Memory B cell (primary cell): ENCODE measurements at regions not wholly inside any gene's neighbourhood (a gene's known extent, or its start where the extent isn't known, plus 50 kb on each side); places are given as distances from the start of the nearest gene placed in this dataset.

Experiments
- ATAC-seq: fragments of 150-1000 bp; cut with Tn5 transposase; 2 replicates; pipeline ENCODE4 v1.10.0; 2021; ENCODE audit warnings: low read depth, mild to moderate bottlenecking, moderate library complexity
- DNase-seq, 2 donors: peaks; one replicate each; pipeline ENCODE4 v3.0.0; 2022; ENCODE audit warnings: low spot score in 2 of 2
- H3K27ac Mint-ChIP-seq: one replicate; pipeline ENCODE4 v1.8.0; 2022; ENCODE audit warnings: mild to moderate bottlenecking, moderate library complexity, mixed read lengths
- H3K27me3 Mint-ChIP-seq: one replicate; pipeline ENCODE4 v1.8.0; 2022; ENCODE audit warnings: mixed read lengths
- H3K36me3 Mint-ChIP-seq: one replicate; pipeline ENCODE4 v1.8.0; 2022; ENCODE audit warnings: mild to moderate bottlenecking, mixed read lengths
- H3K4me1 Mint-ChIP-seq: one replicate; pipeline ENCODE4 v1.8.0; 2022; ENCODE audit warnings: mixed read lengths
- H3K4me3 Mint-ChIP-seq: one replicate; pipeline ENCODE4 v1.8.0; 2022; ENCODE audit warnings: mild to moderate bottlenecking, moderate library complexity, mixed read lengths
- H3K9me3 Mint-ChIP-seq: one replicate; pipeline ENCODE4 v1.8.0; 2022; ENCODE audit warnings: mixed read lengths

DNA sequence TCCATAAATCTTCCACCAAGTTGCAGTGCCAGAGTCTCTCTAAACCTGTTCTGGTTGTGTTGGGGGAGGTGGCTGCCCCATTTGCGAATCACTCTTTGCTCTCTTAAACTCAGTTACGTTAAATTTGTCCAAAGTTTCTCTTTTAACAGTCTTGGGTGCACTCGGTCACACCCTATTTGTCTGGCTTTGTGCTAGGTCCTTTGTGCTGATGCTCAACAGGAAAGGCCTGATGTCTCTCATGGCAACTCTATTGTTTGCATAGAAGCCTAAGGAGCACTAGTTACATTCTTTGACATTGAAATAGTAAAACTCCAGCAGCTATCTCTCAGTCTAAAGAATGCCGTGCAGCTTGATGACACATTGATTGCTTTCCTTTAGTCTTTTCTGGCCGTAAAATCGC lies 105.1 kb downstream of the TRMT11 start:
- H3K4me1 Mint-ChIP-seq: peaks cover 3% of the 10 kb centered on the region
- ATAC-seq: no peak
- peaks cover under 1% of the 10 kb centered on the region for H3K9me3 Mint-ChIP-seq
- no peak overlapping the region for H3K4me3 Mint-ChIP-seq
- DNase-seq: no peak
- H3K36me3 Mint-ChIP-seq: peaks cover 3% of the 10 kb centered on the region
- H3K27ac Mint-ChIP-seq: no peak overlapping the region
- no peaks in the 10 kb centered on the region for H3K27me3 Mint-ChIP-seq

- DNase-seq (no peak), ATAC-seq (no peak)
- Mint-ChIP-seq H3K27me3 (no peaks in the 10 kb centered on the region), H3K4me3 (no peak overlapping the region), H3K27ac (no peak overlapping the region), H3K36me3 (peaks cover 3% of the 10 kb centered on the region), H3K4me1 (no peaks in the 10 kb centered on the region), H3K9me3 (no peaks in the 10 kb centered on the region)
These were observed 106.8 kb downstream of the TRMT11 start for GRCh38 chr6:126093108-126093507.

DNA sequence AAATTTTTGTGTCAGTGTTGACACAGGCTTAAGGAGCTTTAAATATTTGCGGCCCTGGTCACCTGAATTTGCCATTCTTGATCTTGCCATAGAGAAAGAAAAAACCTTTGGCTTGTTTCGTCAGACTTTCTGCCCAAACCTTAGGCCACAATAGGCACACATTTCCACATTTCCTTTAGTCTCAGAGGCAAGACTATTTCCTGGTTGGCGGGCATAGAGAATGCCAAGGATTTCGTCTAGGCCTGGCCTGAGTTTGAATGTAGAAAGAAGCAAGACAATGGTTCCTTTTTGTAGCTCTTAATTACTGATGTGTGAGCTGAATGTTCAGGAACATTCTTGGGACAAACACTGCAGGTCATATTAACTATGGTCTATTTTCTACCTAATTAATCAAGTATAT lies 108.1 kb downstream of the TRMT11 start:
- peaks cover 3% of the 10 kb centered on the region for H3K36me3 Mint-ChIP-seq
- H3K4me1 Mint-ChIP-seq: no peaks in the 10 kb centered on the region
- no peak for DNase-seq
- no peaks in the 10 kb centered on the region for H3K9me3 Mint-ChIP-seq
- H3K27ac Mint-ChIP-seq: no peak overlapping the region
- no peaks in the 10 kb centered on the region for H3K27me3 Mint-ChIP-seq
- H3K4me3 Mint-ChIP-seq: no peak overlapping the region
- ATAC-seq: no peak

- no peak overlapping the region for H3K4me3 Mint-ChIP-seq
- H3K4me1 Mint-ChIP-seq: no peaks in the 10 kb centered on the region
- ATAC-seq (no peak), DNase-seq (no peak)
- peaks cover 3% of the 10 kb centered on the region for H3K9me3 Mint-ChIP-seq
- peaks cover 10% of the 10 kb centered on the region for H3K36me3 Mint-ChIP-seq
- H3K27ac Mint-ChIP-seq: no peak overlapping the region
- no peaks in the 10 kb centered on the region for H3K27me3 Mint-ChIP-seq
These were observed 114.0 kb downstream of the TRMT11 start for GRCh38 chr6:126100386-126100785.

DNA sequence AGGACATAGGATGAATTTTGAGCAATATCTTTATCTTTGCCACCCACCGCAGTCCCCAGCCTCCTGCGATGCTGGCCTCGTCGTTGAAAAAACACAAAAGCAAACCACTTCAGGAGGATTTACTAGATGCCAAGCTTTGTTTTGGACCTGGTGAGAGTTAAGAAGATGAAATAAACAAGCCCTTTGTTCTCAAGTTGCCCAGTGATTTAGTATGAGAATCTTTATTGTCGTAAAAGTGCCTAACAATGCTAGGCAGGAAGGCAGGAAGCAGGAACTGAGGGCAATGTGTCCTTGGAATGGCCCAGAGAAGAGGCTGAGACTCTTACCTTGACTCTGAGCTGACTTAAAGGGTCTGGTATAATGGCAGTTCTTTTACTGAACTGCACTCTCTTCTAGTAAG lies 116.0 kb downstream of the TRMT11 start:
- Mint-ChIP-seq H3K4me3 (no peak overlapping the region), H3K36me3 (peaks cover 10% of the 10 kb centered on the region), H3K27me3 (no peaks in the 10 kb centered on the region), H3K4me1 (no peaks in the 10 kb centered on the region), H3K27ac (no peak overlapping the region), H3K9me3 (peaks cover 3% of the 10 kb centered on the region)
- DNase-seq (no peak), ATAC-seq (no peak)

GRCh38 chr6:126103993-126104392 lies 117.7 kb downstream of the TRMT11 start:
- no peak for DNase-seq
- no peak overlapping the region for H3K27ac Mint-ChIP-seq
- no peak overlapping the region for H3K4me3 Mint-ChIP-seq
- ATAC-seq: no peak
- no peaks in the 10 kb centered on the region for H3K4me1 Mint-ChIP-seq
- H3K27me3 Mint-ChIP-seq: no peaks in the 10 kb centered on the region
- H3K9me3 Mint-ChIP-seq: peaks cover 3% of the 10 kb centered on the region
- H3K36me3 Mint-ChIP-seq: peaks cover 10% of the 10 kb centered on the region

- DNase-seq (no peak), ATAC-seq (no peak)
- H3K4me3 Mint-ChIP-seq: no peak overlapping the region
- peaks cover 4% of the 10 kb centered on the region for H3K36me3 Mint-ChIP-seq
- peaks cover 3% of the 10 kb centered on the region for H3K9me3 Mint-ChIP-seq
- no peak overlapping the region for H3K27ac Mint-ChIP-seq
- no peaks in the 10 kb centered on the region for H3K27me3 Mint-ChIP-seq
- no peaks in the 10 kb centered on the region for H3K4me1 Mint-ChIP-seq
These were observed 121.3 kb downstream of the TRMT11 start for GRCh38 chr6:126107475-126108166.

DNA sequence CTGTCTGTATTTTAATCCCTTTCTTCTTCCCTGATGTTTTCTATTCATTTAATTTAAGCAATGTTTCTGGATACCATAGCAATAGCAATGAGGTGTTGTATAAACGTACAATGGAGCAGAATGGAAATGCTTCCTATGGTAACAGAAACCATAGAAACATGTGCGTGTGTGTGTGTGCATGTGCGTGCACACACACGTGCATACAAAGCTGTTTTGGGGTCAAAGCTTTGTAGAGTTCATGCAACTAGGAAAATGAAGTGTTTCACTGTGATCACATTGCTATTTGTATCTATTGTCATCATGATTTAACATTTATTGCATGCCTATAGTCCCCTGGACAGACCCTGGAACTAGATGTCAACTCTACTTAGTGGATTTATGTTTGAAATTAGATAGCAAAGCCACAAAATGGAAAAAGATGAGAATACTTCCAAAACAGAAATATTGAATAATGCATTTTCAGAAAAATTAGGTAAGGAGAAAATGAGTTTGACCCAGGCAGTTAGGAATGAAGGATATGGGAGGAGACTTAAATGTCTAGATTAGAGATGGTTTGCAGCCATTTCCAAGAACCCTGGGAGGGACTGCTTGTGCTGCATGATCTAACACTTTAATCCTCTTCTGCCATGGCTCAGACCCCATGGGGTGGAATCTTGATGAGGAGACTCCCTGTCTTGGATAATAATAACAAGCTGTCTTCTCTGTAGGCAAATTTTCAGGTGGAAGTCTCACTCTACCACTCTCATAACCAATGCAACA lies 124.4 kb downstream of the TRMT11 start:
- Mint-ChIP-seq H3K27ac (no peak overlapping the region), H3K9me3 (no peaks in the 10 kb centered on the region), H3K4me1 (no peaks in the 10 kb centered on the region), H3K4me3 (no peak overlapping the region), H3K27me3 (no peaks in the 10 kb centered on the region), H3K36me3 (no peaks in the 10 kb centered on the region)
- DNase-seq (no peak), ATAC-seq (no peak)

DNA sequence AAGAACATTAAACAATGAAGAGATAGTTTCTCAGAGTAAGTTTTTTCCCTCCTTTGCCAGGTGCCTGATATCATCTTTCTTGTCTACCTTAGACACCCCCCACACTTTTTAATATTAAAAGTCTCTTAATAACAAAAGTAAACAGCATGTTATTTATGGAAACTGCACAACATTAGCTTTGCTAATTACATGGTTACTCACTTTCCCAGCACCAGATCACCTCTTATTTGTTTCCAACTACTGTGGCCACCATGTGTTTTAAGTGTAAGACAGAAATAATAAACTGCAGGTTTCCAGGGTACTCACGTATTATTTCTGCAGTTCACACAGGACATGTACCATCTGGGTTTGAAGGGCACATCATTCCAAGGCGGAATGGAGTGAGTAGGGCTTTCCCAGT lies 125.0 kb downstream of the TRMT11 start:
- Mint-ChIP-seq H3K4me1 (no peaks in the 10 kb centered on the region), H3K4me3 (no peak overlapping the region), H3K27ac (no peak overlapping the region), H3K9me3 (no peaks in the 10 kb centered on the region), H3K36me3 (no peaks in the 10 kb centered on the region), H3K27me3 (no peaks in the 10 kb centered on the region)
- DNase-seq (no peak), ATAC-seq (no peak)

- ATAC-seq (no peak), DNase-seq (no peak)
- H3K36me3 Mint-ChIP-seq: no peaks in the 10 kb centered on the region
- H3K4me1 Mint-ChIP-seq: no peaks in the 10 kb centered on the region
- H3K9me3 Mint-ChIP-seq: no peaks in the 10 kb centered on the region
- no peak overlapping the region for H3K27ac Mint-ChIP-seq
- H3K27me3 Mint-ChIP-seq: no peaks in the 10 kb centered on the region
- H3K4me3 Mint-ChIP-seq: no peak overlapping the region
These were observed 125.9 kb downstream of the TRMT11 start for GRCh38 chr6:126112171-126112632.

- no peaks in the 10 kb centered on the region for H3K36me3 Mint-ChIP-seq
- no peak overlapping the region for H3K27ac Mint-ChIP-seq
- no peak overlapping the region for H3K4me3 Mint-ChIP-seq
- no peaks in the 10 kb centered on the region for H3K9me3 Mint-ChIP-seq
- no peak for DNase-seq
- no peaks in the 10 kb centered on the region for H3K4me1 Mint-ChIP-seq
- no peaks in the 10 kb centered on the region for H3K27me3 Mint-ChIP-seq
- ATAC-seq: no peak
These were observed 126.9 kb downstream of the TRMT11 start for GRCh38 chr6:126113261-126113660.

DNA sequence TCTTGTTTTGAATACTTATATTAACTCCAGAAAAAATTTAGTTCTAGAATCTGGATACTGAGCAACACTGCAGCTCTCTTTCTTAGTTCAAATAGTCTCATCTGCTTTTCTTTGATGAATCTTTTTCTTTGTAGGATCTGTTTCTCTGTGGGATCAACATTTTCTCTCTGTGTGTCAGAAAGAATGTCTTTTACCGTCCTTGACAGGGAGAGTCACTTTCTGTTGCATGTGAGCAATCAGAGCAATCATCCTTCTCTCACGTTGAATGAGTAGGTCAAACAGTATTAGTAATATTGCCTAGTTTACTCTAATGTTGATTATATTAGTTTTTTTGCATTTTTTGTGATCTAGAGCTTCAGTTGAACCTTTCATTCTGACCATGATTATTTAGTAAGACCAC lies 130.9 kb downstream of the TRMT11 start:
- Mint-ChIP-seq H3K27me3 (no peaks in the 10 kb centered on the region), H3K36me3 (no peaks in the 10 kb centered on the region), H3K4me3 (no peak overlapping the region), H3K9me3 (no peaks in the 10 kb centered on the region), H3K27ac (no peak overlapping the region), H3K4me1 (no peaks in the 10 kb centered on the region)
- ATAC-seq (no peak), DNase-seq (no peak)

- no peak for ATAC-seq
- Mint-ChIP-seq H3K4me1 (no peaks in the 10 kb centered on the region), H3K4me3 (no peak overlapping the region), H3K9me3 (no peaks in the 10 kb centered on the region), H3K27me3 (no peaks in the 10 kb centered on the region), H3K27ac (no peak overlapping the region), H3K36me3 (no peaks in the 10 kb centered on the region)
- no peak for DNase-seq
These were observed 131.9 kb downstream of the TRMT11 start for GRCh38 chr6:126118058-126118755.

DNA sequence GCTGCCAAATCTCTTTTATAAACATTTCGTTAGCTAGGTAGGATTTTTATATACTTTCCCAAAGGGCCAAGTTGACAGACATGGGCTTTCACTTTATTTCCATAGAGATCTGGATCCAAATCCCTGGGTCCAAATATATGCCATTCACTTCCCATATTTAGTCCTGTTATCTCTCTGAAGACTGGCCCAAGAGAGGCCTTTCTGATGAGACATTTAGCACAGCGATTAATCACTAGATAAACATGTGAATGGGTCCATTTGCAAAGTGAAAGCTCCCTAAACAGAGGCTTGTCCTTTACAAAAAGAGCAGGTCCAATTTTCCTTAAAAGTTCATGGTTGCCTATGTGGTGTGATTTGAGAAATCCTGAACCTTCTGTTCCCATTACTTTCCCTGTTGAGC lies 132.6 kb downstream of the TRMT11 start:
- no peak for ATAC-seq
- Mint-ChIP-seq H3K27me3 (no peaks in the 10 kb centered on the region), H3K4me1 (no peaks in the 10 kb centered on the region), H3K4me3 (no peak overlapping the region), H3K9me3 (no peaks in the 10 kb centered on the region), H3K27ac (no peak overlapping the region), H3K36me3 (no peaks in the 10 kb centered on the region)
- DNase-seq: no peak
